ENCODE measurements at regions not wholly inside any gene's neighbourhood (a gene's known extent, or its start where the extent isn't known, plus 50 kb on each side); places are given as distances from the start of the nearest gene placed in this dataset.
A peak's percentile ranks its signal among the peaks of the same experiment; 100 is the strongest.

GRCh38 chr5:107263387-107264018 lies 407.2 kb downstream of the EFNA5 start:
- H3K9me3 ChIP-seq (replicated peaks), result no peaks in the 10 kb centered on the region
- DNase-seq, result no peak
- H3K27me3 ChIP-seq, result no peaks in the 10 kb centered on the region
- H3K36me3 ChIP-seq, result no peaks in the 10 kb centered on the region
- no peaks in the 10 kb centered on the region for H3K4me1 ChIP-seq
- H3K4me3 ChIP-seq, result no peak overlapping the region
- no peak overlapping the region for H3K27ac ChIP-seq

DNA sequence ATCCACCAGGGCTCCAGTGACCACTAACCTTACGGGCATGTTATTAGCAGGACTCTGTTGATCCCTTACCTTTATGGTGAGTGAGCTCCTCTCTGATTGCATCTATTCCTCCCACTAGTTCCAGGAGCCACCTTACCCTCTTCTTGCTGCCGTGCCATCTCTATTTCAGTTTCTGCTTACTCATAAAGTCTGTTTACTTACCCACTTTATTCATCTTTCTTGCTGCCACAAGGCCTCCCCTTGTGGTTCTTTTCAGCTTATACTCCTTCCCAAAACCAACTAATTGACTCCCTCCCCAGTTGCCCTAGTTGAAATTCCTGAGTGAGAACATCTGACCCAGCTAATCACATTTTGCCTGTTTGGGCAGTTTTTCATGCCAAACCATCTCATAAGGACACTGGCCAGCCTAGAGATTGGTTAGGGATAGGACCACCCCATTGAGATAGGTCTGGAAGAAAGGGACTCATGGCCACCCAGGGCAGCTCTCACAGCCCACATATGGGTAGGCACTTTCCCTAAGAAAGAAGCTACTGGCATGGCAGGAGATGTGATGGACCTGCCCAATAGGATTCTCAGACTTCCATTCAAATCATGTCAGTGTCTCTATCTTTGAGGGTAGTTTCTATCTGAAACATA lies 412.7 kb downstream of the EFNA5 start:
- peaks cover 12% of the 10 kb centered on the region for H3K4me1 ChIP-seq
- DNase-seq, result no peak

GRCh38 chr5:107254902-107255234 lies 415.9 kb downstream of the EFNA5 start:
- Histone ChIP-seq H3K9me3 (replicated peaks) (no peaks in the 10 kb centered on the region), H3K36me3 (no peaks in the 10 kb centered on the region), H3K27ac (no peak overlapping the region), H3K4me3 (no peak overlapping the region), H3K4me1 (peaks cover 15% of the 10 kb centered on the region), H3K27me3 (no peaks in the 10 kb centered on the region)
- DNase-seq, result no peak

More for the DNA sequence above, 412.7 kb downstream of the EFNA5 start:
- Histone ChIP-seq H3K27ac (no peak overlapping the region), H3K9me3 (replicated peaks) (no peaks in the 10 kb centered on the region), H3K4me3 (no peak overlapping the region), H3K27me3 (no peaks in the 10 kb centered on the region), H3K36me3 (no peaks in the 10 kb centered on the region)

DNA sequence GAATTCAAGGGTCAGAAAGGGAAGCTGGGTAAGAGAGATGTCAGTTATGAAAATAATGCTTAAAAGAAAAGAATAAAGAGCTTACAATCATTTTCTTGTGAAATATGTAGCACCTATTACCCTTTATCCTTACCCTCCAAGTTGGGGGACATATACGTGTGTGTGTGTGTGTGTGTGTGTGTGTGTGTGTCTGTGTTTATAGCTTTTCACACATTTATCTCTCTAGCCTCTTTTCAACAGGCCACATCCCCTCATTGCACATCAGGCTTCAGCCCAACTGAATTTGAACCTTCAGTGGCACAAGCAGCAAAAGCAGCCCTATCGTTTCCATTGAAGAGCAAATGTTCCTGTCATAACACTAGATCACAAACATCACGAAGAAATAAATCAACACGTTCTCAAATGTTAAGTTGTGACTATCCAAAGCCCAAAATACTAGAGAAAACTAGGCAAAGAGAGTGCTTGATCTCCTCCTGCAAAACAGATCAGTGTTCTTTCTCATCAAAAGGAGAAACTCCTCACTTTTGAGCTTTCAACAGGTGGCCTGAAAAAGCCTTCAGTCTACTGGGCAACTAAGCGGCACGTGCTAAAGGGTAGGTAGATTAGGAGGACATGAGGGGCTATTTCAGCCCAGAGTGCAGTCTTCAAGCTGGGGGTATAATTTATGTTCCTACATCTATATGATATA lies 416.4 kb downstream of the EFNA5 start:
- Histone ChIP-seq H3K27ac (peak overlapping the region; percentile 29), H3K9me3 (replicated peaks) (no peaks in the 10 kb centered on the region)
- no peak for DNase-seq

GRCh38 chr5:107253246-107253645 lies 417.5 kb downstream of the EFNA5 start:
- H3K4me1 ChIP-seq, result peaks cover 15% of the 10 kb centered on the region
- H3K36me3 ChIP-seq, result no peaks in the 10 kb centered on the region
- H3K9me3 ChIP-seq (replicated peaks), result no peaks in the 10 kb centered on the region
- DNase-seq, result no peak
- no peaks in the 10 kb centered on the region for H3K27me3 ChIP-seq
- no peak overlapping the region for H3K4me3 ChIP-seq
- H3K27ac ChIP-seq, result no peak overlapping the region

More for the DNA sequence above, 416.4 kb downstream of the EFNA5 start:
- Histone ChIP-seq H3K4me3 (no peak overlapping the region), H3K36me3 (no peaks in the 10 kb centered on the region), H3K27me3 (no peaks in the 10 kb centered on the region), H3K4me1 (peaks cover 15% of the 10 kb centered on the region)

- Histone ChIP-seq H3K27me3 (no peaks in the 10 kb centered on the region), H3K9me3 (replicated peaks) (no peaks in the 10 kb centered on the region), H3K4me1 (peaks cover 15% of the 10 kb centered on the region), H3K27ac (no peak overlapping the region), H3K4me3 (no peak overlapping the region), H3K36me3 (no peaks in the 10 kb centered on the region)
- no peak for DNase-seq
Observed at GRCh38 chr5:107251151-107251550, 419.6 kb downstream of the EFNA5 start.

DNA sequence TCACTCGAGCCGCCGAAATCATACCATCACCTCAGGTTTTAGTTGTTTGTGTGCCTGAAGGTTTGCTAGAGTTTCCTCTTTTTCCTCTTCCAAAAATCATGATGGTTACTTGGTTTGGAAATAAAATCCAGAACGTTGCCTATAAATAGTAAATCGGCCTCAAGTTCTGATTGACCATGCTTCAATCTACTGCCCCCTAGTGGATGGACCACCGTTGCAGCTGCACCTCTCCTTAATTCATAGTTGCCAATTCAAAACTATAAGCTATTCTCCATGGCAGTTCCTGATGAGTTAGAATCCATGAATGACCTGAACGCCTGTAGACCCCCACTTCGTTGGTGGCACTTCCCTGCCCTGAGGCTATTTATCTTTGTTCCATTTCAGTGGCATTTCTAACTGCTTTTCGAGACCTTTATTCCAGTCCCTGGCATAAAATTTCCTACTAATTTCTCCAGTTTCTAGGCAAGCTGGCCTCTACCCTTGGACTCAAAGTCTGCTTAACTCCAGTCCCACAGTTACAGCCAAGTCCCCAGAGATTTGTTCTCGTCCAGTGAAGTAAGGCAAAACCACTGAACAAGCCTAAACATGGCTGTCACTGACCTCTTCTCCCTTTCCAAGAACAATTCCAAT lies 422.6 kb downstream of the EFNA5 start:
- Histone ChIP-seq H3K4me3 (no peak overlapping the region), H3K9me3 (replicated peaks) (no peaks in the 10 kb centered on the region), H3K27ac (no peak overlapping the region), H3K4me1 (peaks cover 4% of the 10 kb centered on the region), H3K27me3 (no peaks in the 10 kb centered on the region), H3K36me3 (no peaks in the 10 kb centered on the region)
- DNase-seq, result peak; percentile 73 to 80

- no peaks in the 10 kb centered on the region for H3K4me1 ChIP-seq
- no peak for DNase-seq
- H3K27ac ChIP-seq, result no peak overlapping the region
- no peaks in the 10 kb centered on the region for H3K27me3 ChIP-seq
- H3K36me3 ChIP-seq, result no peaks in the 10 kb centered on the region
- H3K9me3 ChIP-seq (replicated peaks), result no peaks in the 10 kb centered on the region
- no peak overlapping the region for H3K4me3 ChIP-seq
Observed at GRCh38 chr5:107247427-107247826, 423.3 kb downstream of the EFNA5 start.

- Histone ChIP-seq H3K4me1 (no peaks in the 10 kb centered on the region), H3K36me3 (no peaks in the 10 kb centered on the region), H3K9me3 (replicated peaks) (no peaks in the 10 kb centered on the region), H3K27me3 (no peaks in the 10 kb centered on the region), H3K27ac (no peak overlapping the region), H3K4me3 (no peak overlapping the region)
- no peak for DNase-seq
Observed at GRCh38 chr5:107243220-107243579, 427.5 kb downstream of the EFNA5 start.

DNA sequence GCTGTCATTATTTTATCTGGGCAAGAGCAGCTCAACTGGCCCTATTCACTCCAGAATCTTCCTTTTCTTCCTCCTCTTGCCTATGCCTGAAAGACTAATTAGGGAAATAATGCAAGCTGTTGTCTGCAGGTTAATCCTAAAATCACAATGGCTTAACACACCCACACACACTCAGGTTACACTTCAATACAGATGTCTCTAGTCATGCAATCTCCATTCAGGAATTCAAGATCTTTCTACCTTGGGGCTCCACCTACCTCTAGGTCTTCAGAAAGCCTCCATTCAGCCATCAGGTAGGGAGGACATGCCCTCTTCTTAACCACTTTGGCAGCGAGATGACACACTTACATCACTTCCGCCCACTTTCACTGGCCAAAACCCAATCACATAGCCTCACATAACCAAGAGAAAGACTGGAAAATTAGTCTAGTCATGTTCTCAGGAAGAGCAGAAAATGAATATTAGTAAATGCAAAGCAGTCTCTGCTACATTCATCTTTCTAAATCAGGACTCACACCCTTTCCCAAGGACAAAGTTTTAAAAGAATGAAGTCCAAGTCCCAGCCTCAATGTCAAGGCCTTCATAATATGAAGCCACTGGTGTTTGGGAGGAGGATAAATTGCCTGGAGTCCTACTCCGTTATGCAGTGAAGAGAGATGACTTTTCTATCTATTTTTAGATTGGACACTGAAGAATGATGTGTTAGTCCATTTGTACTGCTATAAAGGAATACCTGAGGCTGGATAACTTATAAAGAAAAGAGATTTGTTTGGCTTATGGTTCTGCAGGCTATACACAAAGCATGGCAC lies 428.1 kb downstream of the EFNA5 start:
- Histone ChIP-seq H3K27ac (no peak overlapping the region), H3K9me3 (replicated peaks) (no peaks in the 10 kb centered on the region), H3K27me3 (no peaks in the 10 kb centered on the region), H3K4me1 (no peaks in the 10 kb centered on the region), H3K36me3 (no peaks in the 10 kb centered on the region), H3K4me3 (no peak overlapping the region)
- no peak for DNase-seq

- Histone ChIP-seq H3K4me3 (no peak overlapping the region), H3K36me3 (no peaks in the 10 kb centered on the region), H3K27ac (no peak overlapping the region), H3K4me1 (no peaks in the 10 kb centered on the region), H3K27me3 (no peaks in the 10 kb centered on the region), H3K9me3 (replicated peaks) (no peaks in the 10 kb centered on the region)
- DNase-seq, result no peak
Observed at GRCh38 chr5:107241841-107242240, 428.9 kb downstream of the EFNA5 start.

- Histone ChIP-seq H3K4me3 (no peak overlapping the region), H3K9me3 (replicated peaks) (no peaks in the 10 kb centered on the region; the same call in 1 of the 2 replicates), H3K27me3 (no peaks in the 10 kb centered on the region), H3K4me1 (peaks cover 16% of the 10 kb centered on the region), H3K27ac (no peak overlapping the region), H3K36me3 (no peaks in the 10 kb centered on the region)
- DNase-seq, result peak in 1 of 2 experiments; percentile 54
Observed at GRCh38 chr5:107235167-107235566, 435.6 kb downstream of the EFNA5 start.

DNA sequence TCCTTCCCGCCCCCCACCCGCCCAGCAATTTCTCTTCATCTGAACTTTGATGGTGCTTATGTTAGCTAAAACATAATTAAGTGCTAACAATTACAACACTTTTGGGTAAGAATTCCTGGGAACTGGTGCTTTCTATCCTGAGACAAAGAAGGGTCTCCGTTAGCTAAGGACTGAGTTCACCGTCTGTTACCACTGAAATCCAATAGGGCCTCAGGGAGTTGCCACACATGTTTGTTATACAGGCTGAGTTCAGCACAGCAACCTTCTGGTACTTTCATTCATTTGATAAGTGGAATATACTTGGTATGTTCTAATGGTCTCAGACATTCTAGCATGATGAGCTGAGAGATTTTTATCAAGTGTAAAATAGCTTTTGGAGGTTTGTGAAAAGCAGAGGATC lies 437.9 kb downstream of the EFNA5 start:
- H3K36me3 ChIP-seq, result no peaks in the 10 kb centered on the region
- no peak for DNase-seq
- H3K4me3 ChIP-seq, result no peak overlapping the region
- no peaks in the 10 kb centered on the region; the same call in 1 of the 2 replicates for H3K9me3 ChIP-seq (replicated peaks)
- no peaks in the 10 kb centered on the region for H3K27me3 ChIP-seq
- H3K4me1 ChIP-seq, result peaks cover 16% of the 10 kb centered on the region
- H3K27ac ChIP-seq, result no peak overlapping the region

GRCh38 chr5:107232293-107232692 lies 438.4 kb downstream of the EFNA5 start:
- no peak overlapping the region for H3K4me3 ChIP-seq
- H3K4me1 ChIP-seq, result peaks cover 16% of the 10 kb centered on the region
- no peak for DNase-seq
- no peaks in the 10 kb centered on the region for H3K27me3 ChIP-seq
- no peak overlapping the region for H3K27ac ChIP-seq
- no peaks in the 10 kb centered on the region for H3K36me3 ChIP-seq
- no peaks in the 10 kb centered on the region; the same call in 1 of the 2 replicates for H3K9me3 ChIP-seq (replicated peaks)

All from SJCRH30 (cell line).